GM13976 (cell line): ENCODE measurements at regions not wholly inside any gene's neighbourhood (a gene's known extent, or its start where the extent isn't known, plus 50 kb on each side); places are given as distances from the start of the nearest gene placed in this dataset.

Experiments
- DNase-seq: peaks from one replicate; pipeline ENCODE4 v3.0.0; 2012; ENCODE audit warnings: low spot score
- in situ Hi-C: fragments of 300-500 bp; cut with MboI; formaldehyde crosslinking; loops from one replicate; pipeline ENCODE4 v1.12.0; 2022; ENCODE audit warnings: low sequenced_read_pairs, mixed read lengths, inconsistent platforms; ENCODE audit not compliant: unreplicated experiment
- TF ChIP-seq, protein P1 (sequence below): IDR thresholded peaks from 2 replicates; pipeline ENCODE4 v1.5.1; 2012; ENCODE audit warnings: borderline replicate concordance, mild to moderate bottlenecking; ENCODE audit not compliant: insufficient read depth; ENCODE audit errors: extremely low read depth, missing control alignments, control extremely low read depth

DNA sequence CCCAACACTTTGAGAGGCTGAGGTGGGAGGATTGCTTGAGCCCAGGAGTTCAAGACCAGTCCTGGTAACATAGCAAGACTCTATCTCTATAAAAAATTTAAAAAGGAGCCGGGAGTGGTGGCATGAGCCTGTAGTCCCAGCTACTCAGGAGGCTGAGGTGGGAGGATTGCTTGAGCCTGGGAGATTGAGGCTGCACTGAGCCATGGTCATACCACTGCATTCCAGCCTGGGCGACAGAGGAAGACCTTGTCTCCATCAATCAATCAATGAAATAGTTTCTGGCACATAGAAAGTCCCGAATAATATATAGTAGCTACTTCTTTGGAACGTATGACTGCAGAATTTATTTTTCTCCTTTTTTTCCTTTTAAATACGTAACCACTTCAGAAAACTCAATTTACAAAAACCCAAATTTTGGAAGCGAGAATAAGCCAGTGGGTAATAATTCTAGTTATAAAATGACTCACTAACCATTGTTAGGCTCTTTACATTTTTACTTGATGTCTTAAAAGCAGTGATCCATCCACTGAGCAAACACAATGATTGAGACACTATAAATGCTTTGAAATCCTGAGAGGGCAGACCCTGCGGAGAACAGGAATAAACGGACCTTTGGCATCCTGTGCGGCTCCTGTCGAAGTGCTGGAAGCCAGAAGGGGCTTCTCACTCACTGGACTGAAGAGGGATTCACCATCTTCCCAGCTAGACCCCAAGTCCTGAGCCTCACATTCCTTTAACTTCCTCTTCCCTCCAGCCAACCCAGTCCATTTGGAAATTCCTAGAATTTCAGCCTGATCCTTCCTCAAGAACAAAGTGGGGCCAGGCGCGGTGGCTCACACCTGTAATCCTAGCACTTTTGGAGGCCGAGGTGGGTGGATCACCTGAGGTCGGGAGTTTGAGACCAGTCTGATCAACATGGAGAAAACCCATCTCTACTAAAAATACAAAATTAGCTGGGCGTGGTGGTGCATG lies 68.4 kb upstream of the MFGE8 start:
- TF ChIP-seq, protein P1, sequence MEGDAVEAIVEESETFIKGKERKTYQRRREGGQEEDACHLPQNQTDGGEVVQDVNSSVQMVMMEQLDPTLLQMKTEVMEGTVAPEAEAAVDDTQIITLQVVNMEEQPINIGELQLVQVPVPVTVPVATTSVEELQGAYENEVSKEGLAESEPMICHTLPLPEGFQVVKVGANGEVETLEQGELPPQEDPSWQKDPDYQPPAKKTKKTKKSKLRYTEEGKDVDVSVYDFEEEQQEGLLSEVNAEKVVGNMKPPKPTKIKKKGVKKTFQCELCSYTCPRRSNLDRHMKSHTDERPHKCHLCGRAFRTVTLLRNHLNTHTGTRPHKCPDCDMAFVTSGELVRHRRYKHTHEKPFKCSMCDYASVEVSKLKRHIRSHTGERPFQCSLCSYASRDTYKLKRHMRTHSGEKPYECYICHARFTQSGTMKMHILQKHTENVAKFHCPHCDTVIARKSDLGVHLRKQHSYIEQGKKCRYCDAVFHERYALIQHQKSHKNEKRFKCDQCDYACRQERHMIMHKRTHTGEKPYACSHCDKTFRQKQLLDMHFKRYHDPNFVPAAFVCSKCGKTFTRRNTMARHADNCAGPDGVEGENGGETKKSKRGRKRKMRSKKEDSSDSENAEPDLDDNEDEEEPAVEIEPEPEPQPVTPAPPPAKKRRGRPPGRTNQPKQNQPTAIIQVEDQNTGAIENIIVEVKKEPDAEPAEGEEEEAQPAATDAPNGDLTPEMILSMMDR = no peak
- in situ Hi-C loops = no loop called here

DNA sequence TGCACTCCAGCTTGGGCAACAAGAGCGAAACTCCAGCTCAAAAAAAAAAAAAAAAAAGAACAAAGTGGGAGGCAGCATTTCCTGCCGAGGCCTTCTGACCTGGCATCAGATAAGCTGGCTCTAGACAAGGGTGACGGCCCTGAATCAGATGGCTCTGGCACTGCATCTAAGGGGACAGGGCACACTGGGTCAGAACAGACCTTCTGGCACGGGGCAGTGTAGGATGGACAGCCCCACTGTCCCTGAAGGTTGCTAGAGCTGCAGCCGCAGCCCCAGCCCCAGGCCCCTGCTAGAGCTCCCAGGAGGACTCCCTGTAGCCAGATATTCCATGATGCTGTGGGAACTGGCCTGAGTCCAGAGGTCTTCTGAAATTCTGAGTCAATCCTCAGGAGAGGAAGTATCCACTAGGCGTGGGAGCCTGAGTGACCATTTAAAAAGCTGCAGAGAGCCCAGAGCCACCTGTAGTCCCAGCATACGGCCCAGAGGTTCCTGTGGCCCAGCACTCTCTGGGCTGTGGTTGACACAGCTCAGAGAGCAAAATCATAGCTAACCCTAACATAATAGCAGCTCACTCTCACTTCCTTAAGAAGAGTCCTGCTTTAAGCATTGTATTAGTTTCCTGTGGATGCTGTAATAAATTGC lies 69.2 kb upstream of the MFGE8 start:
- TF ChIP-seq, protein P1 = no peak
- peak; percentile 72 for DNase-seq
- in situ Hi-C loops = no loop called here

More for the DNA sequence above, 68.4 kb upstream of the MFGE8 start:
- DNase-seq = no peak

DNA sequence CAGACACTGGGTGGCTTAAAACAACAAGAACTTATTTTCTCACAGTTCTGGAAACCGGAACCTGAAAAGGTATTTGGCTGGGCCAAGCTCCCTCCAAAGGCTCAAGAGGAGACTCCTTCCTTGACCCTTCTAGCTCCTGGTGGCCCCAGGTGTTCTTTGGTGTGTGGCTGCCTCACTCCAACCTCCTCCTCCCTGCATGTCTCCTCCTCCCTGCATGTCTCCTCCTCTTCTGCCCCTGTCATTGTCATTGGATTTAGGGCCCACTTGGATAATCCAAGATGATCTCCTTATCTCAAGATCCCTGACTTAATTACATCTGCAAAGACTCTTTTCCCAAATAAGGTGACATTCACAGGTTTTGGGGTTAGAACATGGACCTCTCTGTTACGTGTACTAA lies 69.8 kb upstream of the MFGE8 start:
- TF ChIP-seq, protein P1 = no peak
- DNase-seq = no peak
- in situ Hi-C loops = no loop called here

DNA sequence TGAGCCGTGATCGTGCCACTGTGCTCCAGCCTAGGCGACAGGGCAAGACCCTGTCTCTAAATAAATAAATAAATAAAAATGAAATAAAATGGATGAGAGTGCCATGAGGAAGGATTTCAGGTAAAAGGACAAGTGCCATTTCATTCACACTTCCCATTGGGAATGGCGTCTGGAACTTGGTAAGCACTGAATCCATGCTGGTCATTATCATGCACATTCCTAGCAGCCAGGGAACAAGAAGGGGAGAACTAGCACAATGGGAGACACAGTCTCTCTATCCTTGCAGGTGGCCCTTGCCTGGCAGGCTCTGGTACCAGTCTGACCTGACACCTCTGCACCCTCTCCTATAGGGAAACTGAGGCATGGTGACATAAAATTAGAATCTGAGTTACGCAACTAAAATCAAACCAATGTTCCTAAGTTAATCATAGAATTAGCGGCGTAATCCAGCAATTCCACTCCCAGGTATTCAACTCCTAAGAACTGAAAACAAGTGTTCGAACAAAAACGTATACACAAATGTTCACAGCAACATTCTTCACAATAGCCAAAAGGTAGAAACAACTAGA lies 70.8 kb upstream of the MFGE8 start:
- TF ChIP-seq, protein P1 = no peak
- DNase-seq = no peak
- in situ Hi-C loops = no loop called here

DNA sequence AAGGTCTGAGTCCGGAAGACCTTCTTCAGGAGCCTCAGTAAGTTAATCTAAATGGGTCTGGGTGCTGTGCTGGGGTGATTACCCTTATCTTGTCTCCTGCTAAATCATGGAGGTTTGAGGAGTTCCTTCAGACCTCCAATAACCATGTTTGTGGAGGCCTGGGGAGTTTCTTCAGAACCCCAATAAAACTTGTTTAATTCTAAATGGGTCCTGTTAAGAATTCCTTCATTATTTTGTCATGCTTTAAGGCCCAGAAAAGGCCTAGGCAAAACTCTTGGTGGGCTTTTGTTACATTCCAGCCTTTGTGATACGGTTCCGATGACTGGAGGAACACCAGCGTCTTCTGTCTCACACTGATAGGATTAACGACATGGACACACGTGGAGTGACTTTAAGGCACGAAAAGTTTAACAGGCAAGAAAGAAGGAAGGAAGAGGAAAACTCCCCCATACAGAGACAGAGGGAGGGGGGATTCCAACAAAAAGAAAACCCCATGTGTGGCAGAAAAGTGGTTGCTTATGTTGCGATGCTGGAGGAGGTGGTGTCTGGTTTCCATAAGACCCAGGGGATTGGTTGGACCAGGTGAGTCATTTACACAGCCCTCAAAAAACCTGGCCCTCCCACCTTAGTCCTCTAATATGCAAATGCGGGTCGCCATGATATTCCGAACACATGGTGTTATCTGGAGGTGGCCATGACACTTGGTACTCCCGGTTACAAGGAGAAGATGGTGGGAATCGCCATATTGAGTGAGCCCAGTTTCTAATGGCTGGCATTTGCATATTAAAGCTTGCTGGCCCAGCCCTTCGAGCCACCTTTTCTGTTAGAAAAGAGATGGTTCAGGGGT lies 72.6 kb upstream of the MFGE8 start:
- TF ChIP-seq, protein P1 = no peak

More for the DNA sequence above, 72.6 kb upstream of the MFGE8 start:
- in situ Hi-C loops = no loop called here
- DNase-seq = no peak
